Ectodermal cell (in vitro differentiated cells): ENCODE measurements at regions not wholly inside any gene's neighbourhood (a gene's known extent, or its start where the extent isn't known, plus 50 kb on each side); places are given as distances from the start of the nearest gene placed in this dataset.

Source experiments
- H3K27ac ChIP-seq: 2 replicates; pipeline ENCODE4 v1.7.0; 2013; ENCODE audit warnings: mild to moderate bottlenecking, low read depth, low read length; ENCODE audit not compliant: insufficient read depth, poor library complexity, severe bottlenecking
- H3K27me3 ChIP-seq: 2 replicates; pipeline ENCODE4 v1.7.0; 2013; ENCODE audit warnings: mild to moderate bottlenecking, low read length; ENCODE audit not compliant: insufficient read depth, control insufficient read depth, poor library complexity, severe bottlenecking
- H3K36me3 ChIP-seq: one replicate; pipeline ENCODE4 v1.7.0; 2013; ENCODE audit warnings: low read length; ENCODE audit not compliant: control insufficient read depth, insufficient read depth
- H3K4me1 ChIP-seq: one replicate; pipeline ENCODE4 v1.7.0; 2013; ENCODE audit warnings: low read length; ENCODE audit not compliant: control insufficient read depth, insufficient read depth
- H3K4me3 ChIP-seq: 2 replicates; pipeline ENCODE4 v1.7.0; 2013; ENCODE audit warnings: low read depth, low read length, control low read depth; ENCODE audit not compliant: insufficient read depth
- H3K9me3 ChIP-seq: 2 replicates; pipeline ENCODE4 v1.7.0; 2013; ENCODE audit warnings: mild to moderate bottlenecking, low read length, moderate library complexity; ENCODE audit not compliant: control insufficient read depth
- WGBS, 2 experiments: methylation state at CpG; one replicate each; pipeline ENCODE4 v1.1.7; 2013; ENCODE audit warnings: missing lambda C conversion rate in 2 of 2; 5-methylcytosine and 5-hydroxymethylcytosine counted together

DNA sequence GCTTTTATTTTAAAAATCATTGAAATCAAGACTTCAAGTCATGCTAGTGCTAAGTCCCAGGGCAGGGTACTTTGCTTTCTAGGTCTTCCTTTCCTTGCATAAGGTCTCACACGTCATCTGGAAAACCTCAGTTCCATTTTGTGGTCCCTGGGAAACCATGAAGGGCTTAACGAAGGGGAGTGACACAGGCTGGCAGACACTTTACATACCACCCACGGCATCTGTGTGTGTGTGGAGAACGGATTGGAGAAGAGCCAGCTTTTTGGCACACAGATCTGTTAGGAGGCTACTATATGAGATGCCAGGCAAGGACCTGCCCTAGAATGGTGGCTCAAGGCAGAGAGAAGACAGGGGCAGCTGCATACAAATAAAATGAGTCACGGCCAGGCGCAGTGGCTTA lies 107.5 kb upstream of the NSMCE3 start:
- Histone ChIP-seq H3K36me3 (no peaks in the 10 kb centered on the region), H3K4me1 (peaks cover 7% of the 10 kb centered on the region), H3K4me3 (no peak overlapping the region), H3K27me3 (no peaks in the 10 kb centered on the region), H3K27ac (no peak overlapping the region), H3K9me3 (no peaks in the 10 kb centered on the region)
- 90 to 94% methylated on average over 6 of the region's 6 CpGs for WGBS, 2 experiments

DNA sequence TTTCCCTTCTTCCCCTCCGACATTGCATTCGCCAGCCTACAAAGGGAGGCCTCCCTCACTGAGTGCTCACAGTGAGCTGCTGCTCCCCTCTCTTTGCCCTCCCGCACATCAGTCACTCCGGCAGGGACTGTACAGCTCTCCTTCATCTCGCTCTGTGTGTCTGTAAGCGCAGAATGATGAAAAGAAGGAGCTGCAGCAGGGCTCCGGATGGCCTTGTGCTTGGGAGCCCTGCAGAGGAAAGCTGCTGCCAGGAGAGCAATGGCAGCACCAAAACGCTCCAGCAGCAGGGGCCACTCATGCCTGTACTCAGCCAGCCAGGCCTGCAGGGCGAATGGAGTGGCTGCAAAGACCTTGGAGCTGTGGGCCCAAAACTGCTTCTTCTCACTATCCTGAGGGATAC lies 107.0 kb upstream of the NSMCE3 start:
- Histone ChIP-seq H3K27me3 (no peaks in the 10 kb centered on the region), H3K4me3 (no peak overlapping the region), H3K36me3 (no peaks in the 10 kb centered on the region), H3K4me1 (peaks cover 7% of the 10 kb centered on the region), H3K9me3 (no peaks in the 10 kb centered on the region), H3K27ac (no peak overlapping the region)
- WGBS, 2 experiments: 76% methylated on average over 9 of the region's 9 CpGs

DNA sequence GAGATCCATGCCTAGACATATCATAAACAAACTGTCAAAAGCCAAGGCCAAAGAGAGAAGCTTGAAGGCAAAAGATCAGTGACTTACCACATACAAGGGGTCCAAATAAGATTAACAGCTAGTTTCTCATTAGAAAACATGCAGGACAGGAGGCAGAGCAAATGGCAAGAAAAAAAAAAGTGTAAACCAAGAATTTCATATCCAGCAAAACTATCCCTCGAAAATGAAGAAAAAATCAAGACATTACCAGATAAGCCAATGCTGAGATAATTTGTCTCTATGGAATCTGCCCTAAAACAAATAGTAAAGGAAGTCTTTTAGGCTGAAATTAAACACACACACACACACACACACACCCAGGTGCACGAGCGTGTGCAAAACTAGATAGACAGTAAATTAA lies 99.6 kb upstream of the NSMCE3 start:
- H3K4me3 ChIP-seq: no peak overlapping the region
- no peak overlapping the region for H3K27ac ChIP-seq
- H3K36me3 ChIP-seq: no peaks in the 10 kb centered on the region
- H3K27me3 ChIP-seq: no peaks in the 10 kb centered on the region
- 83 to 87% methylated on average over 1 to 3 of the region's 3 CpGs for WGBS, 2 experiments
- no peaks in the 10 kb centered on the region for H3K9me3 ChIP-seq
- no peaks in the 10 kb centered on the region for H3K4me1 ChIP-seq

DNA sequence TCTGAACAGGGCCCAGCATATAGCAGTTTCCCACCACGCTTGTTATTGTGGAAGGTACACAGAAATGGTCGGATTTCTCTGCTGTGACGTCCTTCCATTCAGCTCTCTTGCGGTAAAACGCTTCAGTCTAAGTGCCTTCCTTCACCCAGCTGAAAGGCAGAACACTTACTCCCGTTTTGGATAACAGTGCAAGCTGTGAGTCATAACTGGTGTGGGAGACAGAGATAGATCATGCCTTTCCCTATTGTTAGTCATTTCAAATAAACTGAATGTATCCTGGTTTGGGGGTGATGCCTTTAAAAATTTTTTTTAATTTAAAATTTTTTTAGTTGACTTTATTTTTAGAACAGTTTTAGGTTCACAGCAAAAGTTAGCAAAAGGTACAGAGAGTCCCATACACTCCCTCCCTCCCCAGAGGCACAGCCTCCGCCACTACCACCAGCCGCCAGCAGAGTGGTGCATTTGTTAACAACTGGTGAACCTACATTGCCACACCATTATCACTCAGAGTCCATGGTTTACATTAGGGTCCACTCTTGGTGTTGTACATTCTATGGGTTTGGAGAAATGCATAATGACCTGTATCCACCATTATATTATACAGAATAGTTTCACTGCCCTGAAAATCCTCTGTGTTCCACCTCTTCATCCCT lies 94.9 kb upstream of the NSMCE3 start:
- no peaks in the 10 kb centered on the region for H3K27me3 ChIP-seq
- WGBS, 2 experiments: 54 to 58% methylated on average over 8 of the region's 8 CpGs
- no peak overlapping the region for H3K27ac ChIP-seq

DNA sequence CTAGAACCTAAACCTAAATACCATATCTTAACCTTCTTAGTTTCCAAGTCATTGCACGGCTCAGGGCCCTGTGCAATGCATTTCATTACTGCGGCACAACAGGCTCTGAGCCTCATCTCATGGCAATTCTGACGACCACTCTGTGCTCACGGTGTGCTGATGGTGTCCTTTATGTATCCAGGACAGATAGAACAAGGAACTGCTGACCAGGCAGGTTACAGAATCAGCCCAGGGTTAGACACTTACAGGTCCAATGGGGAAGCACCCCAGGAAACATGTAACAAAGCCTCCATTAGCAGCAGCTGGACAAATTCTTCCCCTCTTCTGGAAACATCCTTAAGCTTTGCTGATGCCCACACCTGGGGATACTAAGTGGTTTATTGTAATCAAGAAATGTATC lies 91.9 kb upstream of the NSMCE3 start:
- no peaks in the 10 kb centered on the region for H3K27me3 ChIP-seq
- H3K27ac ChIP-seq: no peak overlapping the region
- 93 to 96% methylated on average over 4 of the region's 4 CpGs for WGBS, 2 experiments
- no peaks in the 10 kb centered on the region for H3K4me1 ChIP-seq
- H3K9me3 ChIP-seq: no peaks in the 10 kb centered on the region
- no peaks in the 10 kb centered on the region for H3K36me3 ChIP-seq
- no peak overlapping the region for H3K4me3 ChIP-seq

More for the DNA sequence above, 94.9 kb upstream of the NSMCE3 start:
- Histone ChIP-seq H3K4me3 (no peak overlapping the region), H3K4me1 (no peaks in the 10 kb centered on the region), H3K9me3 (no peaks in the 10 kb centered on the region), H3K36me3 (no peaks in the 10 kb centered on the region)

DNA sequence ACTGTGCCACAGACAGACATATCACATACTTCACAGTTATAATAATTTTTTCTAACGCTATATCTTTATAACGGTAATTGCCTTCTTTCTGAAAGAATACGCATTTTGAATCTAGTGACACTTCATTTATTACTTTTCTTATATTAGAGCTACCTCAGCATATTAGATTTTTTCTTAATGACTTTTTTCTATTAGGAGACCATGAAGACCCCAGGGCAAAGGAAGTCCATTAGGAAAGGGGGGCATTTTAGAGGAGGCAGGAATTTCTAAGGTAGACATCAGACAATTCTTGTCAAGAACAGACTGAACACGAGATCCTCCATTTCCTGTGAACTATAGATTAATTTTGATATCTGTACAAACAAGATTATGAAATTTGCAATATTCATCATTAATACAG lies 90.5 kb upstream of the NSMCE3 start:
- Histone ChIP-seq H3K27me3 (no peaks in the 10 kb centered on the region), H3K4me3 (no peak overlapping the region), H3K4me1 (no peaks in the 10 kb centered on the region), H3K27ac (no peak overlapping the region), H3K36me3 (no peaks in the 10 kb centered on the region), H3K9me3 (no peaks in the 10 kb centered on the region)
- 50% methylated on average over 2 of the region's 4 CpGs; no CpG with 5 or more reads in 1 of the 2 experiments for WGBS, 2 experiments

DNA sequence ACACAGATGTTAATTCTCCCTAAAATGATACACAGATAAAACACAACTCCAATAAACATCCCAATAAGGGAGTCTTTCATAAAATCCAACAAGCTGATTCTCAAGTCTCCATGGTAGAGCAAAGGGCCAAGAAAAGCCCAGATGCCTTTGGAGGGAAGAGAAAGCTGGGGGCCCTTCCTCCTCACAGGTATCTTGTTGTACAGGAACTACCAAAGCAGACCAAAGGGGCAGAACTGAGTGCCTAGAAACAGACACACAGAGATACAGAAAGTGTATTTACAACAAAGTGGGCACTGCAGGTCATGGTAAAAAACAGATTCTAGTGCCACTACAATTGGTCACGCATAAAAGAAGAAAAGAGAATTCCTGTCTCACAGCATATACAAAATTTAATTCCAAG lies 87.2 kb upstream of the NSMCE3 start:
- H3K27ac ChIP-seq: no peak overlapping the region
- no peak overlapping the region for H3K4me3 ChIP-seq
- 100% methylated on average over 1 of the region's 1 CpG; no CpG with 5 or more reads in 1 of the 2 experiments for WGBS, 2 experiments

DNA sequence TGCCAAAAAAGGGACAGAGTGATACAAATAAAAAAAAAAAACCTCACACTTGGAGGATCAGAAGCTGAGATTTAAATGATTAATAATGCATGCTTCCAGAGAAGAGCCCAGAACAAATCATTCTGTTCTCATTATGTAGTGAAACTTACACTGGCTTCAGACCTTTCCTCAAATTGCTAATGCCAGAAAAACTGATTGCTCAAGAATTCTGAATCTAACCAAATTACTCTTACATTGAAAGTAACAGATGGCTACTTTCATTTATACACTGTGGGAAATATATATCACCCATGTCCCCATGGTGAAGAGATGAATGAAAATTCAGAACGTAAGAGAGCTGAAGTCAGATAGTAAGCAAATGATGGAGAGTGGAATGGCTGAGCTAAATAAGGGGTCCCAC lies 85.9 kb upstream of the NSMCE3 start:
- Histone ChIP-seq H3K9me3 (no peaks in the 10 kb centered on the region), H3K4me1 (no peaks in the 10 kb centered on the region), H3K4me3 (no peak overlapping the region), H3K27me3 (no peaks in the 10 kb centered on the region), H3K36me3 (no peaks in the 10 kb centered on the region), H3K27ac (no peak overlapping the region)
- WGBS, 2 experiments: 94 to 100% methylated on average over 1 of the region's 1 CpG

More for the DNA sequence above, 87.2 kb upstream of the NSMCE3 start:
- no peaks in the 10 kb centered on the region for H3K27me3 ChIP-seq
- no peaks in the 10 kb centered on the region for H3K36me3 ChIP-seq
- no peaks in the 10 kb centered on the region for H3K9me3 ChIP-seq
- H3K4me1 ChIP-seq: no peaks in the 10 kb centered on the region

DNA sequence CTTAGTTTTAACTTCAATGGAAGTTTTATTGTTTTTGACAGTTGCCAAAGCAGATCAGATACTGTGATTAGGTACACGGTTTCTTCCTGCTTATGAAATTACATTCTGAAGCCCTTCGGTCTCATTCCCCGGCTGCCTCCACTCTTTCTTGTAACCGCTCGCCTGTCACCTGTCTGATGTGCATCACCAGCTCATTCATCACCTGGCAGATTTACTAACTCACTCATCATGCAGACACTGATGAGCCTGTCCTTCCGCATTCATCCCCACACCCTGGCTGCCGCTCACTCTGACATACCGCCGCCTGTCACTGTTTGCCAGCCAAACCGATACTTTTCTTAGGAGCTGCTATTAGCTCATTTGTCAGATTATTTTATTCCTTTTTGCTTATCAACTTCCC lies 82.8 kb upstream of the NSMCE3 start:
- Histone ChIP-seq H3K4me3 (no peak overlapping the region), H3K27ac (no peak overlapping the region), H3K27me3 (no peaks in the 10 kb centered on the region), H3K36me3 (no peaks in the 10 kb centered on the region), H3K4me1 (no peaks in the 10 kb centered on the region), H3K9me3 (no peaks in the 10 kb centered on the region)
- WGBS, 2 experiments: 94% methylated on average over 10 of the region's 10 CpGs

DNA sequence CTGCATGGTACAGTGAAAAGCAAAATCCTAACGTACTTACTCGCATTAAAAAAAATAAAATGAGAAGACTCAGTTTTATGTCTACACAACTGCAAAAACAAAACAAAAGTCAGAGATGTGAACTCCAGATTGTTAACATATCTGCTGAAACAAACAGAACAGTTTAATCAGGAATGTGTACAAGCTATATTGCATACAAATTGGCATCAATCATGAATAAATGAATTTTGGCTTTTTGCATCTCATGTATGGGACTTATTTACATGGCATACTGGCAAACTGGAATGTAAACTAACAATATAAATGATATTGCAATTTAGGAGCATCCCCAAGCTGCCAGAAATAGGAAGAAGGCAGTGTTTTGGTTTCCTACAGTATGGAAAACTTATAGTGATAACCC lies 79.6 kb upstream of the NSMCE3 start:
- 94 to 100% methylated on average over 2 of the region's 2 CpGs for WGBS, 2 experiments
- no peak overlapping the region for H3K27ac ChIP-seq
- H3K4me3 ChIP-seq: no peak overlapping the region
- no peaks in the 10 kb centered on the region for H3K27me3 ChIP-seq
- no peaks in the 10 kb centered on the region for H3K9me3 ChIP-seq
- no peaks in the 10 kb centered on the region for H3K36me3 ChIP-seq
- peaks cover 10% of the 10 kb centered on the region for H3K4me1 ChIP-seq
